ENCODE measurements at regions not wholly inside any gene's neighbourhood (a gene's known extent, or its start where the extent isn't known, plus 50 kb on each side); places are given as distances from the start of the nearest gene placed in this dataset.

GRCh38 chr5:56550227-56550626, 265.1 kb upstream of the MAP3K1 start:
- WGBS (ENCODE audit: insufficient coverage) = no CpG with 5 or more reads among the region's 2 CpGs
- Histone ChIP-seq H3K4me3 (replicated peaks in 1 of 3; ENCODE audit: low read depth in 2 of 3, low read length in 3 of 3) (peak overlapping the region in 1 of 3 experiments; percentile 37), H3K4me2 (replicated peaks; ENCODE audit: extremely low read depth, low read length, poor library complexity, severe bottlenecking) (peak overlapping the region; percentile 38), H2AFZ (ENCODE audit: insufficient read depth, low read depth, low read length, poor library complexity, severe bottlenecking) (no peak overlapping the region), H3K9ac (ENCODE audit: insufficient read depth, low read length, poor library complexity, severe bottlenecking) (no peak overlapping the region), H3K27me3 (ENCODE audit: control insufficient read depth in 2 of 2, insufficient read depth in 2 of 2, low read length in 2 of 2) (no peaks in the 10 kb centered on the region), H3K79me2 (ENCODE audit: insufficient read depth, low read length) (no peaks in the 10 kb centered on the region), H4K20me1 (ENCODE audit: insufficient read depth, low read length) (no peaks in the 10 kb centered on the region), H3K9me3 (replicated peaks in 1 of 2; ENCODE audit: control insufficient read depth in 1 of 2, insufficient read depth in 1 of 2, low read length in 2 of 2) (no peaks in the 10 kb centered on the region), H3K4me1 (ENCODE audit: control insufficient read depth in 1 of 2, insufficient read depth in 2 of 2, low read length in 2 of 2) (peaks cover 22 to 24% of the 10 kb centered on the region in 2 donors), H3K36me3 (replicated peaks in 1 of 2; ENCODE audit: control insufficient read depth in 1 of 2, insufficient read depth in 2 of 2, low read length in 2 of 2) (no peaks in the 10 kb centered on the region), H3K27ac (ENCODE audit: low read depth in 1 of 2, low read length in 2 of 2) (peak overlapping the region in 1 of 2 donors; percentile 24)
- intact Hi-C loops (cut with micrococcal nuclease) = no loop called here
- DNase-seq = peak in 2 of 3 donors; percentile 32 to 34
- no peak for TF ChIP-seq CTCF (IDR thresholded peaks at IDR 0.05)
- H3K27ac Mint-ChIP-seq = peak overlapping the region in 4 of 7 donors; percentile 37 to 56 (median 50)
- no peaks in the 10 kb centered on the region for H3K27me3 Mint-ChIP-seq (ENCODE audit: low read depth in 3 of 3)
- H3K4me3 Mint-ChIP-seq = no peak overlapping the region
- H3K9me3 Mint-ChIP-seq = peaks cover 0 to 2% (median 0%) of the 10 kb centered on the region in 7 donors
- H3K36me3 Mint-ChIP-seq = peaks cover 0 to 2% of the 10 kb centered on the region in 2 donors
- peaks cover 25% of the 10 kb centered on the region for H3K4me1 Mint-ChIP-seq

- Histone ChIP-seq H3K4me2 (replicated peaks; ENCODE audit: extremely low read depth, low read length, poor library complexity, severe bottlenecking) (peak overlapping the region; percentile 38), H2AFZ (ENCODE audit: insufficient read depth, low read depth, low read length, poor library complexity, severe bottlenecking) (no peak overlapping the region), H3K79me2 (ENCODE audit: insufficient read depth, low read length) (no peaks in the 10 kb centered on the region), H3K9ac (ENCODE audit: insufficient read depth, low read length, poor library complexity, severe bottlenecking) (no peak overlapping the region), H3K36me3 (replicated peaks in 1 of 2; ENCODE audit: control insufficient read depth in 1 of 2, insufficient read depth in 2 of 2, low read length in 2 of 2) (no peaks in the 10 kb centered on the region), H3K27ac (ENCODE audit: low read depth in 1 of 2, low read length in 2 of 2) (peak overlapping the region in 1 of 2 donors; percentile 24), H3K27me3 (ENCODE audit: control insufficient read depth in 2 of 2, insufficient read depth in 2 of 2, low read length in 2 of 2) (no peaks in the 10 kb centered on the region), H3K4me3 (replicated peaks in 1 of 3; ENCODE audit: low read depth in 2 of 3, low read length in 3 of 3) (peak overlapping the region in 1 of 3 experiments; percentile 37), H4K20me1 (ENCODE audit: insufficient read depth, low read length) (no peaks in the 10 kb centered on the region), H3K9me3 (replicated peaks in 1 of 2; ENCODE audit: control insufficient read depth in 1 of 2, insufficient read depth in 1 of 2, low read length in 2 of 2) (no peaks in the 10 kb centered on the region), H3K4me1 (ENCODE audit: control insufficient read depth in 1 of 2, insufficient read depth in 2 of 2, low read length in 2 of 2) (peaks cover 31 to 33% of the 10 kb centered on the region in 2 donors)
- Mint-ChIP-seq H3K4me1 (peaks cover 35% of the 10 kb centered on the region), H3K27ac (no peak overlapping the region), H3K36me3 (peaks cover 0 to 2% of the 10 kb centered on the region in 2 donors), H3K4me3 (no peak overlapping the region), H3K9me3 (peaks cover 0 to 2% (median 0%) of the 10 kb centered on the region in 7 donors), H3K27me3 (ENCODE audit: low read depth in 3 of 3) (no peaks in the 10 kb centered on the region)
- DNase-seq = peak in 2 of 3 donors; percentile 27 to 28
- intact Hi-C loops (cut with micrococcal nuclease) = no loop called here
- 100% methylated on average over 2 of the region's 3 CpGs for WGBS (ENCODE audit: insufficient coverage)
- TF ChIP-seq CTCF (IDR thresholded peaks at IDR 0.05) = no peak
Observed at GRCh38 chr5:56549096-56549886, 266.1 kb upstream of the MAP3K1 start.
